H9 (cell line): ENCODE measurements at regions not wholly inside any gene's neighbourhood (a gene's known extent, or its start where the extent isn't known, plus 50 kb on each side); places are given as distances from the start of the nearest gene placed in this dataset.

Source experiments
- DNase-seq: peaks from one replicate; pipeline ENCODE4 v3.0.0-alpha.2; 2017
- H2AFZ ChIP-seq: one replicate; pipeline ENCODE4 v1.6.1; 2013; ENCODE audit warnings: mild to moderate bottlenecking, low read length, control low read depth, moderate library complexity
- H2AK5ac ChIP-seq: 2 replicates; pipeline ENCODE4 v1.6.1; 2013; ENCODE audit warnings: low read length, control low read depth, mixed read lengths; ENCODE audit not compliant: insufficient read length
- H2BK120ac ChIP-seq: one replicate; pipeline ENCODE4 v1.6.1; 2013; ENCODE audit warnings: low read depth, mild to moderate bottlenecking, low read length, control low read depth, inconsistent platforms; ENCODE audit not compliant: poor library complexity, severe bottlenecking
- H2BK12ac ChIP-seq: 2 replicates; pipeline ENCODE4 v1.6.1; 2013; ENCODE audit warnings: low read length, control low read depth, mixed read lengths, low read depth; ENCODE audit not compliant: insufficient read length
- H2BK15ac ChIP-seq: 2 replicates; pipeline ENCODE4 v1.6.1; 2013; ENCODE audit warnings: low read depth, low read length, control low read depth
- H2BK20ac ChIP-seq: one replicate; pipeline ENCODE4 v1.6.1; 2013; ENCODE audit warnings: low read depth, mild to moderate bottlenecking, low read length, control low read depth, inconsistent platforms; ENCODE audit not compliant: poor library complexity, severe bottlenecking
- H2BK5ac ChIP-seq: 2 replicates; pipeline ENCODE4 v1.6.1; 2013; ENCODE audit warnings: low read length, control low read depth, mixed read lengths; ENCODE audit not compliant: insufficient read length
- H3K14ac ChIP-seq: 2 replicates; pipeline ENCODE4 v1.6.1; 2013; ENCODE audit warnings: low read length, control low read depth; ENCODE audit not compliant: insufficient read depth
- H3K18ac ChIP-seq: 2 replicates; pipeline ENCODE4 v1.6.1; 2013; ENCODE audit warnings: low read depth, mild to moderate bottlenecking, mixed read lengths, low read length, control low read depth; ENCODE audit not compliant: insufficient read length
- H3K23ac ChIP-seq: 2 replicates; pipeline ENCODE4 v1.6.1; 2013; ENCODE audit warnings: low read length, control low read depth, mixed read lengths, low read depth; ENCODE audit not compliant: insufficient read length
- H3K23me2 ChIP-seq: 2 replicates; pipeline ENCODE4 v1.6.1; 2013; ENCODE audit warnings: low read depth, mild to moderate bottlenecking, mixed read lengths, low read length, control low read depth; ENCODE audit not compliant: insufficient read length, poor library complexity, severe bottlenecking
- H3K27ac ChIP-seq: 2 replicates; pipeline ENCODE4 v1.5.1; 2013; ENCODE audit warnings: low read length, control low read depth, mixed read lengths, low read depth; ENCODE audit not compliant: insufficient read length
- H3K27me3 ChIP-seq: 2 replicates; pipeline ENCODE4 v1.6.1; 2013; ENCODE audit warnings: low read length, control low read depth, inconsistent platforms; ENCODE audit not compliant: insufficient read depth
- H3K4ac ChIP-seq: 2 replicates; pipeline ENCODE4 v1.6.1; 2013; ENCODE audit warnings: low read depth, mild to moderate bottlenecking, control low read depth, inconsistent platforms, low read length, moderate library complexity
- H3K4me1 ChIP-seq: 2 replicates; pipeline ENCODE4 v1.6.1; 2013; ENCODE audit warnings: low read length, control low read depth, inconsistent platforms; ENCODE audit not compliant: insufficient read depth
- H3K4me2 ChIP-seq: 2 replicates; pipeline ENCODE4 v1.6.1; 2013; ENCODE audit warnings: low read length, control low read depth, mixed read lengths; ENCODE audit not compliant: insufficient read length, insufficient read depth
- H3K56ac ChIP-seq: 2 replicates; pipeline ENCODE4 v1.6.1; 2013; ENCODE audit warnings: low read depth, mild to moderate bottlenecking, mixed read lengths, low read length, control low read depth; ENCODE audit not compliant: insufficient read length
- H3K79me1 ChIP-seq: 2 replicates; pipeline ENCODE4 v1.6.1; 2013; ENCODE audit warnings: low read depth, mild to moderate bottlenecking, moderate library complexity, low read length, control low read depth, inconsistent platforms; ENCODE audit not compliant: insufficient read depth, poor library complexity, severe bottlenecking
- H3K79me2 ChIP-seq: 2 replicates; pipeline ENCODE4 v1.6.1; 2013; ENCODE audit warnings: low read length, control low read depth, inconsistent platforms; ENCODE audit not compliant: insufficient read depth
- H3K9ac ChIP-seq: 2 replicates; pipeline ENCODE4 v1.6.1; 2013; ENCODE audit warnings: low read length, control low read depth, mixed read lengths; ENCODE audit not compliant: insufficient read length; ENCODE audit errors: extremely low read depth
- H3K9me3 ChIP-seq: one replicate; pipeline ENCODE4 v1.6.1; 2013; ENCODE audit warnings: low read depth, low read length, inconsistent platforms; ENCODE audit not compliant: control insufficient read depth
- H3T11ph ChIP-seq: one replicate; pipeline ENCODE4 v1.6.1; 2013; ENCODE audit warnings: mild to moderate bottlenecking, low read length, control low read depth, inconsistent platforms
- H4K20me1 ChIP-seq: one replicate; pipeline ENCODE4 v1.6.1; 2013; ENCODE audit not compliant: control insufficient read depth, insufficient read length, insufficient read depth
- H4K5ac ChIP-seq: 2 replicates; pipeline ENCODE4 v1.6.1; 2013; ENCODE audit warnings: low read depth, mild to moderate bottlenecking, mixed read lengths, low read length, control low read depth; ENCODE audit not compliant: insufficient read length
- H4K8ac ChIP-seq: replicated peaks from 2 replicates; pipeline ENCODE4 v1.6.1; 2013; ENCODE audit warnings: low read length, control low read depth, mixed read lengths, low read depth; ENCODE audit not compliant: insufficient read length
- H4K91ac ChIP-seq: 2 replicates; pipeline ENCODE4 v1.6.1; 2013; ENCODE audit warnings: low read depth, mild to moderate bottlenecking, moderate library complexity, mixed read lengths, low read length, control low read depth; ENCODE audit not compliant: insufficient read length
- H3K27ac Mint-ChIP-seq, 3 experiments: 2 replicates in 2 of 3; 3 replicates in 1 of 3; pipeline ENCODE4 v1.8.0; 2020 to 2021; ENCODE audit warnings: mixed read lengths in 3 of 3, mild to moderate bottlenecking in 1 of 3, moderate library complexity in 1 of 3
- H3K27me3 Mint-ChIP-seq: 2 replicates; pipeline ENCODE4 v1.8.0; 2021; ENCODE audit warnings: low read depth, mild to moderate bottlenecking, moderate library complexity, mixed read lengths
- H3K36me3 Mint-ChIP-seq, 3 experiments: 2 replicates in 2 of 3; 3 replicates in 1 of 3; pipeline ENCODE4 v1.8.0; 2020 to 2021; ENCODE audit warnings: low read depth in 3 of 3, mixed read lengths in 3 of 3; ENCODE audit not compliant: insufficient read depth in 1 of 3
- H3K4me1 Mint-ChIP-seq, 2 experiments: 2 replicates each; pipeline ENCODE4 v1.8.0; 2020; ENCODE audit warnings: mixed read lengths in 2 of 2
- H3K4me3 Mint-ChIP-seq, 2 experiments: 2 replicates in 1 of 2; 3 replicates in 1 of 2; pipeline ENCODE4 v1.8.0; 2020 to 2021; ENCODE audit warnings: mild to moderate bottlenecking in 2 of 2, mixed read lengths in 2 of 2, moderate library complexity in 1 of 2
- H3K9me3 Mint-ChIP-seq, 2 experiments: 2 replicates in 1 of 2; 3 replicates in 1 of 2; pipeline ENCODE4 v1.8.0; 2020; ENCODE audit warnings: mild to moderate bottlenecking in 2 of 2, mixed read lengths in 2 of 2, moderate library complexity in 1 of 2
- WGBS: extraction: QIAGEN DNeasy Blood & Tissue Kit; methylation state at CpG from one replicate; pipeline ENCODE4 v1.1.7; 2013; ENCODE audit warnings: missing lambda C conversion rate, low lambda C conversion rate, mixed read lengths; ENCODE audit not compliant: insufficient read length; ENCODE audit errors: extremely low coverage; 5-methylcytosine and 5-hydroxymethylcytosine counted together
- TF ChIP-seq, protein P1 (sequence below): fragments of 200-600 bp; sonication (generic); conservative IDR thresholded peaks from 3 replicates; pipeline ENCODE4 v1.8.0; 2021; ENCODE audit warnings: antibody characterized with exemption, mild to moderate bottlenecking

GRCh38 chr11:116263019-116263418 is 509.8 kb downstream of the BUD13 start:
- Histone ChIP-seq H3K27me3 (no peaks in the 10 kb centered on the region), H3K23me2 (no peaks in the 10 kb centered on the region), H2BK12ac (no peak overlapping the region), H3K9me3 (no peaks in the 10 kb centered on the region), H3K14ac (no peak overlapping the region), H4K20me1 (no peaks in the 10 kb centered on the region), H2BK120ac (no peak overlapping the region), H3K18ac (no peak overlapping the region), H2BK5ac (no peak overlapping the region), H4K8ac (no peak overlapping the region), H3K27ac (no peak overlapping the region), H3K4me1 (peaks cover 6% of the 10 kb centered on the region; the same call in 1 of the 2 replicates), H2BK15ac (no peak overlapping the region), H3K56ac (no peak overlapping the region), H2AFZ (no peak overlapping the region), H4K91ac (no peak overlapping the region), H3K79me2 (no peaks in the 10 kb centered on the region), H3K23ac (no peak overlapping the region), H4K5ac (no peak overlapping the region), H2BK20ac (no peak overlapping the region), H3K9ac (no peak overlapping the region), H3K79me1 (no peaks in the 10 kb centered on the region), H3T11ph (no peak overlapping the region), H2AK5ac (no peak overlapping the region), H3K4ac (no peak overlapping the region), H3K4me2 (no peak overlapping the region)
- H3K27ac Mint-ChIP-seq = peak overlapping the region in 1 of 3 experiments; percentile 88; a peak in 1 of 7 replicates
- H3K4me3 Mint-ChIP-seq = no peak overlapping the region
- H3K36me3 Mint-ChIP-seq = peaks cover 0 to 2% (median 0%) of the 10 kb centered on the region in 3 experiments; a peak in 2 of 7 replicates
- peaks cover 18 to 23% of the 10 kb centered on the region in 2 experiments for H3K4me1 Mint-ChIP-seq
- WGBS = no CpG with 5 or more reads among the region's 3 CpGs
- H3K9me3 Mint-ChIP-seq = no peaks in the 10 kb centered on the region
- H3K27me3 Mint-ChIP-seq = peaks cover 10% of the 10 kb centered on the region
- TF ChIP-seq, protein P1, sequence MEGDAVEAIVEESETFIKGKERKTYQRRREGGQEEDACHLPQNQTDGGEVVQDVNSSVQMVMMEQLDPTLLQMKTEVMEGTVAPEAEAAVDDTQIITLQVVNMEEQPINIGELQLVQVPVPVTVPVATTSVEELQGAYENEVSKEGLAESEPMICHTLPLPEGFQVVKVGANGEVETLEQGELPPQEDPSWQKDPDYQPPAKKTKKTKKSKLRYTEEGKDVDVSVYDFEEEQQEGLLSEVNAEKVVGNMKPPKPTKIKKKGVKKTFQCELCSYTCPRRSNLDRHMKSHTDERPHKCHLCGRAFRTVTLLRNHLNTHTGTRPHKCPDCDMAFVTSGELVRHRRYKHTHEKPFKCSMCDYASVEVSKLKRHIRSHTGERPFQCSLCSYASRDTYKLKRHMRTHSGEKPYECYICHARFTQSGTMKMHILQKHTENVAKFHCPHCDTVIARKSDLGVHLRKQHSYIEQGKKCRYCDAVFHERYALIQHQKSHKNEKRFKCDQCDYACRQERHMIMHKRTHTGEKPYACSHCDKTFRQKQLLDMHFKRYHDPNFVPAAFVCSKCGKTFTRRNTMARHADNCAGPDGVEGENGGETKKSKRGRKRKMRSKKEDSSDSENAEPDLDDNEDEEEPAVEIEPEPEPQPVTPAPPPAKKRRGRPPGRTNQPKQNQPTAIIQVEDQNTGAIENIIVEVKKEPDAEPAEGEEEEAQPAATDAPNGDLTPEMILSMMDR = no peak
- no peak for DNase-seq
